Thyroid gland (tissue), 4 donors: ENCODE measurements at regions not wholly inside any gene's neighbourhood (a gene's known extent, or its start where the extent isn't known, plus 50 kb on each side); places are given as distances from the start of the nearest gene placed in this dataset.

Experiments
- DNase-seq, 2 donors: peaks; one replicate each; pipeline ENCODE4 v3.0.0-alpha.2; 2019
- H3K27ac ChIP-seq, 3 donors: fragments of 200-600 bp; sonication (generic); 1 replicate in 2 of 3; 2 replicates in 1 of 3; pipeline ENCODE4 v1.5.1; 2016 to 2019; ENCODE audit warnings: mild to moderate bottlenecking in 1 of 3, moderate library complexity in 1 of 3
- H3K27me3 ChIP-seq: fragments of 200-600 bp; sonication (generic); one replicate; pipeline ENCODE4 v1.5.1; 2019
- H3K36me3 ChIP-seq, 2 donors: fragments of 200-600 bp; sonication (generic); one replicate each; pipeline ENCODE4 v1.5.1; 2016 to 2019
- H3K4me1 ChIP-seq, 2 donors: fragments of 200-600 bp; sonication (generic); one replicate each; pipeline ENCODE4 v1.5.1; 2017 to 2019
- H3K4me3 ChIP-seq, 3 donors: fragments of 200-600 bp; sonication (generic); replicated peaks in 1 of 3; 1 replicate in 2 of 3; 2 replicates in 1 of 3; pipeline ENCODE4 v1.5.1; 2016; ENCODE audit warnings: mild to moderate bottlenecking in 1 of 3
- H3K9me3 ChIP-seq: fragments of 200-600 bp; sonication (generic); one replicate; pipeline ENCODE4 v1.5.1; 2017
- POLR2A ChIP-seq, 2 donors: fragments of 450-650 bp; IDR thresholded peaks; one replicate each; pipeline ENCODE4 v1.6.1; 2017; ENCODE audit warnings: antibody characterized with exemption in 2 of 2, mild to moderate bottlenecking in 2 of 2, moderate library complexity in 1 of 2
- WGBS, 2 donors: methylation state at CpG; one replicate each; pipeline ENCODE4 v1.1.5; 2017; 5-methylcytosine and 5-hydroxymethylcytosine counted together
- intact Hi-C: fragments of 100-400 bp; cut with DNase I; formaldehyde crosslinking; loops from one replicate; pipeline ENCODE4 v1.15.1; 2023
- TF ChIP-seq, protein P1 (sequence below), 6 experiments: fragments of 200-600 bp in 3 of 6; fragments of 450-650 bp in 3 of 6; sonication (generic) in 3 of 6; IDR thresholded peaks; one replicate each; pipeline ENCODE4 v1.5.1; 2016 to 2019; ENCODE audit warnings: antibody characterized with exemption in 6 of 6, mild to moderate bottlenecking in 2 of 6, inconsistent platforms in 1 of 6, moderate library complexity in 1 of 6

DNA sequence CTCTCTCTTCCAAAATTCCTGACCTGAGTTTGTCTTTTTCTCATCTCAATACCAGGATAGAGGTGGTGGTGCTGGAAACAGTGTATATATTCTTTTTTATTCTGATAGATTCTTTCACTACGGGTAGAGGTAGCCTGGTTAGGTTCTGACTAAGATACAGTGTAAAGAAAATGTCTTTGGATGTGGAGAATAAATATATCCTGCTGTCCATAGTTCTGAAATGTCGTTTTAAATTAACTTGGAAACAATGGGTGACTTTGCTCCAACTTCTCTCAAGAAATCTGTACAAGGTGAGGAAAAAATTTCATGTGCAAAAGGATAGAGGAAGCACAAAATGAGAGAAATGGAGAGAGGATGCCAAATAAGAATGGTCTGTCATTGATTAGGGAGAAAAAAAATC is 546.1 kb downstream of the GBA3 start:
- H3K4me1 ChIP-seq = no peaks in the 10 kb centered on the region
- no peak overlapping the region for H3K27ac ChIP-seq
- H3K9me3 ChIP-seq = no peaks in the 10 kb centered on the region
- no peak for TF ChIP-seq POLR2A (IDR thresholded peaks at IDR 0.05)
- TF ChIP-seq, protein P1, sequence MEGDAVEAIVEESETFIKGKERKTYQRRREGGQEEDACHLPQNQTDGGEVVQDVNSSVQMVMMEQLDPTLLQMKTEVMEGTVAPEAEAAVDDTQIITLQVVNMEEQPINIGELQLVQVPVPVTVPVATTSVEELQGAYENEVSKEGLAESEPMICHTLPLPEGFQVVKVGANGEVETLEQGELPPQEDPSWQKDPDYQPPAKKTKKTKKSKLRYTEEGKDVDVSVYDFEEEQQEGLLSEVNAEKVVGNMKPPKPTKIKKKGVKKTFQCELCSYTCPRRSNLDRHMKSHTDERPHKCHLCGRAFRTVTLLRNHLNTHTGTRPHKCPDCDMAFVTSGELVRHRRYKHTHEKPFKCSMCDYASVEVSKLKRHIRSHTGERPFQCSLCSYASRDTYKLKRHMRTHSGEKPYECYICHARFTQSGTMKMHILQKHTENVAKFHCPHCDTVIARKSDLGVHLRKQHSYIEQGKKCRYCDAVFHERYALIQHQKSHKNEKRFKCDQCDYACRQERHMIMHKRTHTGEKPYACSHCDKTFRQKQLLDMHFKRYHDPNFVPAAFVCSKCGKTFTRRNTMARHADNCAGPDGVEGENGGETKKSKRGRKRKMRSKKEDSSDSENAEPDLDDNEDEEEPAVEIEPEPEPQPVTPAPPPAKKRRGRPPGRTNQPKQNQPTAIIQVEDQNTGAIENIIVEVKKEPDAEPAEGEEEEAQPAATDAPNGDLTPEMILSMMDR (IDR thresholded peaks at IDR 0.05) = no peak
- no peaks in the 10 kb centered on the region for H3K27me3 ChIP-seq
- no peak overlapping the region for H3K4me3 ChIP-seq
- H3K36me3 ChIP-seq = no peaks in the 10 kb centered on the region
- intact Hi-C loops = no loop called here
- DNase-seq = no peak
- WGBS, 2 donors = 62 to 74% methylated on average over 2 of the region's 2 CpGs

DNA sequence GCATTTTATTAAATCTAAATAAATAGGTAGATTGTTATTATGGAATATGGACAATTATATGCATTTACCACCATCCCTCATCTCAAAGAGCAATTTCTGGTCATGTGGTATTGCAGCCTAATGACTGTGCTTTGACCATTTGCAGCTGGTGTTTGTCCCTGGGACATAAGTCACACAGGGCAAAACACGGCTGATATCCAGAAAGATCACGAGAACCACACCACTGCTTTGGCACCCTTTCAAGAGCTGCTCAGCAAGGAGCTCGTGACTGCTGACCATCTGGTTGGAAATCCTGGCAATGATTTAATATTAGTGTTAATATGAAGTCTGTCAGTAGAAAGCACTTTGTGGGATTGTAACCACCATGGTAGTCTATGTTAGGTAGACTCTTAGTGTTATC is 545.0 kb downstream of the GBA3 start:
- TF ChIP-seq, protein P1 (IDR thresholded peaks at IDR 0.05) = no peak
- TF ChIP-seq POLR2A (IDR thresholded peaks at IDR 0.05) = no peak
- peak; percentile 15 to 42 for DNase-seq
- H3K36me3 ChIP-seq = no peaks in the 10 kb centered on the region
- no peak overlapping the region for H3K4me3 ChIP-seq
- no peaks in the 10 kb centered on the region for H3K4me1 ChIP-seq
- 50 to 60% methylated on average over 3 of the region's 3 CpGs for WGBS, 2 donors
- H3K9me3 ChIP-seq = no peaks in the 10 kb centered on the region
- H3K27ac ChIP-seq = no peak overlapping the region
- no peaks in the 10 kb centered on the region for H3K27me3 ChIP-seq
- intact Hi-C loops = no loop called here

GRCh38 chr4:23235628-23236390 is 543.1 kb downstream of the GBA3 start:
- Histone ChIP-seq H3K4me1 (no peaks in the 10 kb centered on the region), H3K27me3 (no peaks in the 10 kb centered on the region), H3K27ac (no peak overlapping the region), H3K9me3 (no peaks in the 10 kb centered on the region), H3K36me3 (no peaks in the 10 kb centered on the region), H3K4me3 (no peak overlapping the region)
- intact Hi-C loops = no loop called here
- TF ChIP-seq, protein P1 (IDR thresholded peaks at IDR 0.05) = no peak
- no peak for TF ChIP-seq POLR2A (IDR thresholded peaks at IDR 0.05)
- DNase-seq = peak in 1 of 2 donors; percentile 10
- whole genome bisulfite sequencing, 2 donors = 19 to 35% methylated on average over 5 of the region's 5 CpGs

GRCh38 chr4:23234716-23235115 is 542.0 kb downstream of the GBA3 start:
- H3K4me3 ChIP-seq = no peak overlapping the region
- no peaks in the 10 kb centered on the region for H3K4me1 ChIP-seq
- no peaks in the 10 kb centered on the region for H3K27me3 ChIP-seq
- H3K9me3 ChIP-seq = no peaks in the 10 kb centered on the region
- no peak overlapping the region for H3K27ac ChIP-seq
- 90 to 92% methylated on average over 4 of the region's 4 CpGs for WGBS, 2 donors
- TF ChIP-seq, protein P1 (IDR thresholded peaks at IDR 0.05) = no peak
- no peak for TF ChIP-seq POLR2A (IDR thresholded peaks at IDR 0.05)
- intact Hi-C loops = no loop called here
- H3K36me3 ChIP-seq = no peaks in the 10 kb centered on the region
- DNase-seq = no peak

GRCh38 chr4:23234018-23234417 is 541.3 kb downstream of the GBA3 start:
- H3K27ac ChIP-seq = no peak overlapping the region
- no peak for DNase-seq
- H3K4me1 ChIP-seq = no peaks in the 10 kb centered on the region
- no peaks in the 10 kb centered on the region for H3K36me3 ChIP-seq
- H3K27me3 ChIP-seq = no peaks in the 10 kb centered on the region
- H3K9me3 ChIP-seq = no peaks in the 10 kb centered on the region
- 26 to 38% methylated on average over 2 of the region's 2 CpGs for WGBS, 2 donors
- TF ChIP-seq, protein P1 (IDR thresholded peaks at IDR 0.05) = no peak
- H3K4me3 ChIP-seq = no peak overlapping the region
- intact Hi-C loops = no loop called here
